ENCODE measurements at regions not wholly inside any gene's neighbourhood (a gene's known extent, or its start where the extent isn't known, plus 50 kb on each side); places are given as distances from the start of the nearest gene placed in this dataset.

- H3K36me3 ChIP-seq (ENCODE audit: control insufficient read depth in 1 of 2, insufficient read depth in 2 of 2, low read length in 2 of 2), result no peaks in the 10 kb centered on the region
- H3K9me2 ChIP-seq (ENCODE audit: insufficient read depth), result no peaks in the 10 kb centered on the region
- no peak overlapping the region for H3K4me3 ChIP-seq (replicated peaks in 1 of 2; ENCODE audit: low read depth in 1 of 2, low read length in 2 of 2)
- H3K27ac ChIP-seq (ENCODE audit: low read depth, low read length), result no peak overlapping the region
- H4K20me1 ChIP-seq (ENCODE audit: insufficient read depth), result no peaks in the 10 kb centered on the region
- no peak overlapping the region for H3K4me2 ChIP-seq (ENCODE audit: low read length)
- no peaks in the 10 kb centered on the region for H3K9me3 ChIP-seq (ENCODE audit: control insufficient read depth in 1 of 2, insufficient read depth in 1 of 2, low read depth in 1 of 2, low read length in 2 of 2)
- DNase-seq (ENCODE audit: low read depth, low spot score), result no peak
- peaks cover 33% of the 10 kb centered on the region for H3K27me3 ChIP-seq (ENCODE audit: insufficient read depth, low read length)
- ChIA-PET CTCF (no interaction called here), POLR2A (no interaction called here), RAD21 (ENCODE audit: low non-redundant PET in 1 of 2, low total read pairs in 2 of 2, uncharacterized antibody in 2 of 2, unreplicated experiment in 2 of 2) (no interaction called here)
- no peaks in the 10 kb centered on the region for H3K4me1 ChIP-seq (ENCODE audit: control insufficient read depth in 1 of 2, insufficient read depth in 2 of 2, low read length in 2 of 2)
- intact Hi-C loops (cut with micrococcal nuclease), result no loop called here
- ATAC-seq, result no peak
- no peak overlapping the region for H3K9ac ChIP-seq (ENCODE audit: low read length)
- H2AFZ ChIP-seq (ENCODE audit: low read depth, low read length, poor library complexity, severe bottlenecking), result no peak overlapping the region
- H3K79me2 ChIP-seq (ENCODE audit: insufficient read depth, low read length), result no peaks in the 10 kb centered on the region
- no TSS peak for BruUV-seq (replicated peaks)
- TF ChIP-seq POLR2AphosphoS5 (IDR thresholded peaks at IDR 0.05; ENCODE audit: low read depth, low read length), result no peak
- TF ChIP-seq EZH2phosphoT487 (IDR thresholded peaks at IDR 0.05; ENCODE audit: borderline replicate concordance), result no peak
- no peak for TF ChIP-seq ZFX (IDR thresholded peaks at IDR 0.05)
- TF ChIP-seq, protein P1, sequence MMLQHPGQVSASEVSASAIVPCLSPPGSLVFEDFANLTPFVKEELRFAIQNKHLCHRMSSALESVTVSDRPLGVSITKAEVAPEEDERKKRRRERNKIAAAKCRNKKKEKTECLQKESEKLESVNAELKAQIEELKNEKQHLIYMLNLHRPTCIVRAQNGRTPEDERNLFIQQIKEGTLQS (IDR thresholded peaks at IDR 0.05), result no peak
Observed at GRCh38 chr10:44042075-44042770, 342.7 kb downstream of the CXCL12 start.

GRCh38 chr10:44039599-44039998 is 345.3 kb downstream of the CXCL12 start:
- ChIA-PET CTCF (no interaction called here), RAD21 (ENCODE audit: low non-redundant PET in 1 of 2, low total read pairs in 2 of 2, uncharacterized antibody in 2 of 2, unreplicated experiment in 2 of 2) (no interaction called here), POLR2A (no interaction called here)
- Histone ChIP-seq H3K27me3 (ENCODE audit: insufficient read depth, low read length) (peaks cover 15% of the 10 kb centered on the region; the same call in 1 of the 2 replicates), H3K79me2 (ENCODE audit: insufficient read depth, low read length) (no peaks in the 10 kb centered on the region), H3K36me3 (ENCODE audit: control insufficient read depth in 1 of 2, insufficient read depth in 2 of 2, low read length in 2 of 2) (no peaks in the 10 kb centered on the region), H2AFZ (ENCODE audit: low read depth, low read length, poor library complexity, severe bottlenecking) (no peak overlapping the region), H3K27ac (ENCODE audit: low read depth, low read length) (no peak overlapping the region), H3K4me1 (ENCODE audit: control insufficient read depth in 1 of 2, insufficient read depth in 2 of 2, low read length in 2 of 2) (no peaks in the 10 kb centered on the region), H3K9ac (ENCODE audit: low read length) (no peak overlapping the region), H3K9me3 (ENCODE audit: control insufficient read depth in 1 of 2, insufficient read depth in 1 of 2, low read depth in 1 of 2, low read length in 2 of 2) (no peaks in the 10 kb centered on the region), H3K4me3 (replicated peaks in 1 of 2; ENCODE audit: low read depth in 1 of 2, low read length in 2 of 2) (no peak overlapping the region), H3K4me2 (ENCODE audit: low read length) (no peak overlapping the region), H3K9me2 (ENCODE audit: insufficient read depth) (no peaks in the 10 kb centered on the region), H4K20me1 (ENCODE audit: insufficient read depth) (no peaks in the 10 kb centered on the region)
- intact Hi-C loops (cut with micrococcal nuclease), result no loop called here
- DNase-seq (ENCODE audit: low read depth, low spot score), result no peak
- no TSS peak for BruUV-seq (replicated peaks)
- no peak for ATAC-seq
- TF ChIP-seq REST (IDR thresholded peaks at IDR 0.05; ENCODE audit: low read depth) (no peak), ZBTB33 (IDR thresholded peaks at IDR 0.05; ENCODE audit: extremely low read depth, insufficient replicate concordance, low read length) (no peak), SRF (IDR thresholded peaks at IDR 0.05; ENCODE audit: low read depth) (no peak), EZH2phosphoT487 (IDR thresholded peaks at IDR 0.05; ENCODE audit: borderline replicate concordance) (no peak), RAD21 (IDR thresholded peaks at IDR 0.05; ENCODE audit: low read depth) (no peak), POLR2AphosphoS5 (IDR thresholded peaks at IDR 0.05; ENCODE audit: low read depth, low read length) (no peak), TCF7L2 (IDR thresholded peaks at IDR 0.05; ENCODE audit: borderline replicate concordance, extremely low read depth, insufficient read depth, insufficient read length) (no peak), ELF1 (IDR thresholded peaks at IDR 0.05; ENCODE audit: borderline replicate concordance, low read depth) (no peak), FOSL1 (IDR thresholded peaks at IDR 0.05; ENCODE audit: low read depth) (no peak), YY1 (IDR thresholded peaks at IDR 0.05; ENCODE audit: extremely low read depth, insufficient replicate concordance, low read depth, low read length) (no peak)
- TF ChIP-seq, protein P1 (IDR thresholded peaks at IDR 0.05), result no peak
- TF ChIP-seq, protein P2, sequence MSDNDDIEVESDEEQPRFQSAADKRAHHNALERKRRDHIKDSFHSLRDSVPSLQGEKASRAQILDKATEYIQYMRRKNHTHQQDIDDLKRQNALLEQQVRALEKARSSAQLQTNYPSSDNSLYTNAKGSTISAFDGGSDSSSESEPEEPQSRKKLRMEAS (IDR thresholded peaks at IDR 0.05), result no peak

All from HCT116 (cell line).